GM21390 (cell line): ENCODE measurements at regions not wholly inside any gene's neighbourhood (a gene's known extent, or its start where the extent isn't known, plus 50 kb on each side); places are given as distances from the start of the nearest gene placed in this dataset.
A peak's percentile ranks its signal among the peaks of the same experiment; 100 is the strongest.
"Not testable (repeated sequence)": the region's sequence is repeated elsewhere in the genome, so short reads cannot be mapped to it uniquely, and the experiment has no call there.

Experiments used
- ATAC-seq: cut with Tn5 transposase; IDR thresholded peaks from one replicate; pipeline ENCODE4 v1.9.1; 2021; ENCODE audit not compliant: unreplicated experiment

- no peak for ATAC-seq
These were observed 232.9 kb upstream of the B3GALT2 start for GRCh38 chr1:193419295-193419694.

- peak; percentile 10 for ATAC-seq
These were observed 232.3 kb upstream of the B3GALT2 start for GRCh38 chr1:193418745-193419058.

GRCh38 chr1:193417945-193418744, 231.7 kb upstream of the B3GALT2 start:
- ATAC-seq = peak; percentile 60

GRCh38 chr1:193417403-193417802, 231.0 kb upstream of the B3GALT2 start:
- no peak for ATAC-seq

GRCh38 chr1:193416226-193417024, 230.0 kb upstream of the B3GALT2 start:
- no peak for ATAC-seq

GRCh38 chr1:193415256-193415655, 228.8 kb upstream of the B3GALT2 start:
- no peak for ATAC-seq

- no peak for ATAC-seq
These were observed 227.0 kb upstream of the B3GALT2 start for GRCh38 chr1:193413376-193413775.

GRCh38 chr1:193412748-193413147, 226.3 kb upstream of the B3GALT2 start:
- no peak for ATAC-seq

- no peak for ATAC-seq
These were observed 225.3 kb upstream of the B3GALT2 start for GRCh38 chr1:193411714-193412113.

GRCh38 chr1:193411215-193411614, 224.8 kb upstream of the B3GALT2 start:
- ATAC-seq = no peak

GRCh38 chr1:193408782-193409293, 222.4 kb upstream of the B3GALT2 start:
- no peak for ATAC-seq

GRCh38 chr1:193406901-193407300, 220.5 kb upstream of the B3GALT2 start:
- ATAC-seq = peak; percentile 73

- ATAC-seq = no peak
These were observed 217.8 kb upstream of the B3GALT2 start for GRCh38 chr1:193404236-193404635.

GRCh38 chr1:193402977-193403376, 216.6 kb upstream of the B3GALT2 start:
- ATAC-seq = no peak

GRCh38 chr1:193402037-193402436, 215.6 kb upstream of the B3GALT2 start:
- no peak for ATAC-seq

GRCh38 chr1:193394336-193394735, 207.9 kb upstream of the B3GALT2 start:
- ATAC-seq = no peak

- ATAC-seq = no peak
These were observed 206.3 kb upstream of the B3GALT2 start for GRCh38 chr1:193392686-193393085.

GRCh38 chr1:193388683-193389082, 202.3 kb upstream of the B3GALT2 start:
- ATAC-seq = no peak

GRCh38 chr1:193388165-193388564, 201.8 kb upstream of the B3GALT2 start:
- no peak for ATAC-seq

- ATAC-seq = no peak
These were observed 201.0 kb upstream of the B3GALT2 start for GRCh38 chr1:193387406-193387805.

GRCh38 chr1:193378451-193378850, 192.0 kb upstream of the B3GALT2 start:
- ATAC-seq = not testable (repeated sequence)

GRCh38 chr1:193377472-193377871, 191.1 kb upstream of the B3GALT2 start:
- ATAC-seq = no peak
